DMS79 (cell line): ENCODE measurements at regions not wholly inside any gene's neighbourhood (a gene's known extent, or its start where the extent isn't known, plus 50 kb on each side); places are given as distances from the start of the nearest gene placed in this dataset.
"Not testable (repeated sequence)": the region's sequence is repeated elsewhere in the genome, so short reads cannot be mapped to it uniquely, and the experiment has no call there.

Experiments
- DNase-seq: peaks from one replicate; lab custom pipeline; 2025; lab: John Stamatoyannopoulos, UW

DNA sequence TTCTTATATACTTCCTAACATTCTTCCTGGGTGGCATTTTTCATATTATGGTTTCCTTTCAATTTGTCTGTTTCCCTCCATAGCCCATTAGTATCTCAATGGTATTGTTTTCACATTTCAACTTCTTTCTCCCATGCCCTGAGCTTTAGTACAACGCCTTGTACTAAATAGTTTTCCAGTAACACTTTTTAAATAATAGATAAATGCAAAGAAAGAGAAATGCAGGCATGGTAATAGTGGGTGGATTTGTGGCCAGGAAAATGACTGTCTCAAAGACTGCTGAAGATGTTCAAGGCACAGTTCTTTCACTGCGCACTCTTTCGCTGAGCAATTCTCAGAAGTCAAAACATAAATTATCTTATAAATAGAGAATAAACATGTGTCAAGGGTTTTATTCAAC, 145.1 kb downstream of the LCA5 start:
- no peak for DNase-seq

DNA sequence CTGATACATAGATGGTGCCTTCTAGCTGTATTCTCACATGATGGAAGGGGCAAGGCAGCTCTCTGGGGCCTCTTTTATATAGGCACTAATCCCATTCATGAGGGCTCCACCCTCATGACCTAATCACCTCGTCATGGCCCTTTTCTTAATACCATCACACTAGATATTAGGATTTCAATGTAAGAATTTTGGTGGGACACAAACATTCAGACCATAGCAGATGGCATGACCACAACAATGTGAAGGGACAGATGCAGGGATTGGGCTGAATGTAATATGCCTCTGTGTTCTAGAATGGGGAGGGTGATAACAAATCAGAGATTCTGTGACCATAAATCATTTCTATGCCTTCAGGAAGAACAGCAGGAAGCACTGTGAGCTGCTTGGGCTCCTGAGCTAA, 145.8 kb downstream of the LCA5 start:
- no peak for DNase-seq

DNA sequence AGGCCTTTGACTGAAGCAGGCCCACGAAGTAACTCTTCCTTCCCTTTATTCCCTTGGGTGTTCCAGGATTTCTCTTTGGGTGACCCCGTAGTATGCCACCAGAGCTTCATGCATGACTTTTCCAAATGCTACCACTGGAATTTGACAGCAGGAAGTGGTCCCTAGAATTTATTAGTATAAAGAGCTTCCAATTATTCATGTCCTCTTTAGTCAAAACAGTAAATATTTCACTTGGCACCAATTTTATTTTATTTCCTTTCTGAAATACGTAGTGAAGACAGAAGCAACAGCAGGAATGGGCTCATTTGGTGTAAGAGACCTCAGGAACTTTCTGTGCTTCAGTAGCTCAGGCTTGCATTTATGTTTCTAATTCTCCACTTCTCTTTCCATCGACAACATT, 151.3 kb downstream of the LCA5 start:
- no peak for DNase-seq

DNA sequence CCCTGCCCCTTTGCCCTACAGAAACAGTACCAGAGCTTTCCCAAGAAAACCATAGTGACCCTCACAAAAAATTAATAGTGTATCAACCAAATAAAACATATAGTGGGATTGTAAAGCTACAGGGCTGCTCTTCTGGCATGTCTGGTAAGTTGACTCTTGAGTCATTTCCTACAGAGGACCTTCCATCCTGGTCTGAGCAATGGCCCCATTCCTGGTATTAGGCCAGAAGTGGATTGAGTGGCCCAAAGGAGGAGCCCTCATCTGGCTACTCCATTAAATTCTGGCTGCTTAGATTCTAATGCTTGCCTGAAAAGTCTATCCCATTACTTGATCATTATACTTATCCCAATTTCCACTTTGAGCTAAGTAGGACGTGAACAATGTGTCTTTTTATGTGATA, 150.9 kb upstream of the HMGN3 start:
- DNase-seq: no peak

DNA sequence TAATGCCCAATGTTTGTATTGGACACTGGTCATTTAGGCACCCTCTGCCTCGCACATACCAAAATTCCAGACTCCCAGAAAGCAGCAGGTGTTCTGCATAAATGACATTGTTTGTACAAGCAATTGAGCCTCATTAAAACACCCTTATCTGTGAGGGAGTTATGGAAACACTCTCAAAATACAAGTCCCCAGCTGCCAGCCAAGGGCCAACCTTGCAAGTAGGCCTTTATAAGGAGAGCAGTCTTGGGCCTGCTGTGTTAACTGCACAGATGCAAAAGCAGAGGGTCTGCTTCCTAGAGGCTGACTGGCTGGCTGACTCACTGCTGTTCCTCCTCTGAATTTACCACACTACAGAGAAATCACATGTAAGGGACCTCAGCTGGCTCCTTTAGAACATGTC, 150.4 kb upstream of the HMGN3 start:
- peak; percentile 87 for DNase-seq

DNA sequence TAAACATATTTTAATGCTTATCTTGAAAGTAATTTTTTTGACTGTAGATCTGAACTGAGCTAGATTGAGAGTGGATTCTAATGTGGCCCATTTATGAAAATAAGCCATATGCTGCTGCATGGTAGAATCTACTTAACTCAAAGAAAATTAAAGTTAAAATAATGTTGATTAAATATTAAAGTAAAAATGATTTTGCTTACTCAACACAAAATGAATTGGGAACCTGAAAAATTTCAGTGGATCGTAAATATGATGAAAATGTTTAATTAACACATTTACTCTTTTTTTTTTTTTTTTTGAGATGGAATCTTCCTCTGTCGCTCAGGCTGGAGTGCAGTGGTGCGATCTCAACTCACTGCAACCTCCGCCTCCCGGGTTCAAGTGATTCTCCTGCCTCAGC, 144.5 kb upstream of the HMGN3 start:
- no peak for DNase-seq

DNA sequence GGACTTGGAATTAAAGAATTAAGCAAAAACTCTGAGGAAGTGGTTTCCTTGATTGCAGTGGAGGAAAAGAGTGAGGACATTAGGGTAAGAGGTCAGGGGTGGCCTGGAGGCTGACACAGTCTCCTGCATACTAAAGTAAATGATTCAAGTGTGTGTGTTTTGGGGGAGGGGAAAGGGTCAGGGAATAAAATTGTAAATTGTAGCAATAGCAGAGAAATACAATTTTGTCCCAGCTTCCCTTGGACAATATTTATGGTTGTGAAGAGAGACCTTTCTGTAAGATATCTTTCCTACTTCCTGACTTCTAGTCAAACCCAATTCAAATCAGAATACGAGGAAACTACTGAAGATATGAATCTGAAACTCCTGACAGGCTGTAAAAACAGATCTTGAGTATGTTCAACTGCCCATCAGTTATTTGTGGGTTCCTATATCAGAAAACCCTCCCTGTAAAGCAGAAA, 143.4 kb upstream of the HMGN3 start:
- no peak for DNase-seq

DNA sequence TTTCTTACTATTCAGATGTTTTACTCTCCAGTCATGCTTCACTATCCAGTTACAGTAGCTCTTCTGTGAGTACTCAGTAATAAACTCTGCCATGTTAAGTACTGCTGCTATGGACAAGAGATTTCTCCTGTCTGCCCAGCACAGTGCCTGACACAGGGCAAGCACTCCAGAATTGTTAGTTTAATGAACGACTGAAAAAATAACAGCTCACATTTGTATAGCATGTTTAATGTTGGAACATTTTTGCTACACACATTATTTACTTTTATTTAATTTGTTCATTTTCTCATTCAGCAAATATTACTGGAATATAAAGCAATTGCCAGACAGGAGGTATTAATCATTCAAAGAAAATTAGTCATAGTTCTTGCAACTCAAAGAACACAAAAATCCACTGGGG, 142.6 kb upstream of the HMGN3 start:
- DNase-seq: no peak

DNA sequence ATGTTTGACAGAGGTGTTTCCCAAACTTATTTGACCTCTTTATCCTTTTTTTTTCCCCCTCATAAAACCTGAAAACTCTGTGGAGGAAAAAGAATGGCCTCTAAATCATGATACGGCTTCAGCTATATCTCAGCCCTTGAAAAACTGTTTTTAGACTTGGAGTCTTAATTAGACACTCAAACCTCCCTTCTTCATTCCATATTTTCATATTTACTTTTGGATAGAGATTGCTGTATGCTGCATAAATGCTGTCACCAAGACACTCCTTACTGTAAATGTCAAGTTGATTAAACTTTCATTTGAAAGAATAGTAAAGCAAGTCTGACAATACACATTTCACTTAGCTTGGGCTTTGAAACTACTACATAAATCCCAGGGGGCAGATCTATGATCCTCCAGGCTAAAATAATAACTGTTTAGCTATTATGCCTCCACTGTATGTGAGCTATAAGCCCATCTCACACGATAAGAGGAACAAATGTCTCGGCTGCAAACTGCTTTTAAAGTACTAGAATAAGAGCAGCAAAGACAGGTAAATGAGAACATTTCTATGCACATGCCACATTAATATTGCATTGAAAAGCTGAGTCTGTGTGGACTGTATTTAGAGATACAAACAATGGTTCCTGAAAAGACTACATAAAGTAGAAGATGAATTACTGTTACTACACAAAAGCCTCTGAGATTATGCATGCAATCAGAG, 141.3 kb upstream of the HMGN3 start:
- no peak for DNase-seq

DNA sequence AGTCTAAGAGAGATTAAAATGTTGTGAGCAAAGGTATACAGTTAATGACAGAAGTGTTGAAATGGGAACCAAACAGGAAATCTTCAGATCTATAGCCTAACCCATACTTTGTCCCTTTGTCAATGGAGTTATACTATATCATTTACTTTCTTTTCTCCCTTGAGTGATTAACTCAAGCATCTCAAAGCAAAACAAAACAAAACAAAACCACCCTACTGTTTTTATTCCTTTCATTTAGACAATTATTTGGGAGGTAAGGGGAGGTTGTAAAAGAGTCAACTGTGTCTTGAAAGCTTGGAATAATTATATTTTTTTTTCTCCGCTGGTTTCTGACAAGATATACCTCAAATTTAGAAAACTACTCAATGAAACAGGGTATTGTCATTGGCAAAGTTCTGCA, 139.8 kb upstream of the HMGN3 start:
- DNase-seq: no peak

DNA sequence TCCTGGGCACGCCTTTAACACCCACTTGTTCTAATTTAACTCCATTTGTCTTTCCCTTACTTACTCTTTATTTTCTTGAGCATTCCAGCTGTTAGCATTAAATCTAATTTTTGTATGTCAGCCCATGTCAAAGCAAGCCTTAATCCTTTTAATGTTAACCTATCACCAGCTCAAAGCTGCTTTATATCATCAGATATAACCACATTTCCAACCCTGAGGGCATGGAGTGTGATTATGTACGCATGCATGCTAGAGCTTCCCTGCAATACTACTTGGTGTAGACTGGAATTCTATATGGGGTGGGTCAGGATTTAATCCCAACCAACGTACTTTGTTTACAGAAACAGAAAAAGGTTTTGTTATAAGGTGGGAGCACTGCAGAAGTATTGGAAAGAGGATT, 139.4 kb upstream of the HMGN3 start:
- DNase-seq: no peak

DNA sequence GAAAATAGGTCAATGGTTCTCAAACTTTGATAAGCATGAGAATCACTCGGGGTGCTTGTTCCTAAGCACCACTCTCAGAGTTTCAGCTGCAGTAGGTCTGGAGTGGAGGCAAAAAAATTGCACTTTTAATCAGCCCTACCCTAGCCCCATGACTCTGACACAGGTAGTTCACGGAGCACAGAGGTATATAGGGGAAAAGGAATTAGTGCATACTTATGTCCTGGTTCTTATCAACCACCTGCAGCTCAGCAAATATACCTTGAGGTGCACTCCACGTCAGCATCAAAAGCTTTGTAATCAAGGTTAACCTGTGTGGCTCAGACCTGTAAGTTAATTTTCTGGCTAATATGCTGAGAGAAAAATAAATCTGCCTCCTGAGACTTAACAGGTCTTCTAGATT, 138.8 kb upstream of the HMGN3 start:
- DNase-seq: no peak

DNA sequence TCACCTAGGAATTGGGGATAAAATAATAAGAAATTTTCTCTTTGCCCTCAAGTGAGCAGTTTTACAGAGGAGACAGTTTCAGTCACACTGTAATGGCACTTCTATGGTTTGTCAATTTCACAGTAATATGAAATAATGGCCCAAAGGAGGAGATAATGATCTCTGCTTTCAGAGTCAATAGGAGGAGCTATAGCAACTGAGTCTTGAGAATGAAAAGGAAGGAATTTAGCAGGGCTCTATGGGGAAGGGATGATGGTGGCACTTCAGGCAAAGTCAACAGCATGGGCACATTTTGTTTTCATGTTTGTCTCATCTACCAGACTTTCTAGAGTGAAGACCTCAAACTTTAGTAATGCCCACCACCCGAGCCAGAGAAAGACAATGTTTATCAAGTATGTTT, 138.3 kb upstream of the HMGN3 start:
- DNase-seq: no peak

DNA sequence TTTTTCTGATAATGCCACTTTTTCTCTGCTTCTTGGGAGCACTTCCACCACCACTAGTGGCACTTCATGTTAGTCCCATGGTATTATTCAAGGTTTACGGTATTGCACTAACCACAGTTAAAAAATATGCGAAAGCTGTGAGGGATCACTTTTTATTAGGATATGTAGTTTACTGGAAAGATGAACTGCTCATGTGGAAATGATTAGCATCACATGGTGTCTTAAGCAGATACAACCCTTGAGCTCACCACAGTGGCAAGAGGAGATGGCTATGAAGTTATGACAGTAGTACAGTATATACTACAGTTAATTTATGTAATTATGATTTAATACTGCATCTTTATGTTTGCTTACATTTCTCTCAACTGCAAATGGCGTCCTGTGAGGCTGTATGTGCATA, 134.5 kb upstream of the HMGN3 start:
- DNase-seq: no peak

DNA sequence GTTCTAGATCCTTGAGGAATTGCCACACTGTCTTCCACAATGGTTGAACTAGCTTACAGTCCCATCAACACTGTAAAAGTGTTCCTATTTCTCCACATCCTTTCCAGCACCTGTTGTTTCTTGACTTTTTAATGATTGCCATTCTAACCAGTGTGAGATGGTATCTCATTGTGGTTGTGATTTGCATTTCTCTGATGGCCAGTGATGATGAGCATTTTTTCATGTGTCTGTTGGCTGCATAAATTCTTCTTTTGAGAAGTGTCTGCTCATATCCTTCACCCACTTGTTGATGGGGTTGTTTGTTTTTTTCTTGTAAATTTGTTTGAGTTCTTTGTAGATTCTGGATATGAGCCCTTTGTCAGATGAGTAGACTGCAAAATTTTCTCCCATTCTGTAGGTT, 129.0 kb upstream of the HMGN3 start:
- not testable (repeated sequence) for DNase-seq

DNA sequence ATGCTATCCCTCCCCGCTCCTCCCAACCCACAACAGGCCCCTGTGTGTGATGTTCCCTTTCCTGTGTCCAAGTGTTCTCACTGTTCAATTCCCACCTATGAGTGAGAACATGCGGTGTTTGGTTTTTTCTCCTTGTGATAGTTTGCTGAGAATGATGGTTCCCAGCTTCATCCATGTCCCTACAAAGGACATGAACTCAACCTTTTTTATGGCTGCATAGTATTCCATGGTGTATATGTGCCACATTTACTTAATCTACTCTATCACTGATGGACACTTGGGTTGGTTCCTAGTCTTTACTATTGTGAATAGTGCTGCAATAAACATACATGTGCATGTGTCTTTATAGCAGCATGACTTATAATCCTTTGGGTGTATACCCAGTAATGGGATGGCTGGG, 126.6 kb upstream of the HMGN3 start:
- DNase-seq: not testable (repeated sequence)

DNA sequence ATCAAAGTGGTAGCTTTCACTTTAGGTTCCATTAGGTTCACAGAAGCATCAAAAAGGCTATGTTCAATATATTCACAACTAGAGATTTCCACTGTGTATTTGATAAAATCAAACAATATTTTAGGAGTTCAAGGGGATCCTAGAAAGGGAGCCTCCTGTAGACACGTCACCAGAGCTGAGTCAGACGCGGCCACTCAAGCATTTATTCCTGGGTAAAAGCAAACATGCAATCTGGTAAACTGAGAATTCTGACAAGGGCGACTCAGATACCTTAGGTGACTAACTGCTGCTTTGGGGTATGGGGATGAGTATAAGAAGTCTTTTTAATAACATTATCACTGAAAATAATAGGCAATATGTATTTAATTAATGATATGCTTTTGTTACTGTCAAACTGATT, 118.7 kb upstream of the HMGN3 start:
- no peak for DNase-seq

DNA sequence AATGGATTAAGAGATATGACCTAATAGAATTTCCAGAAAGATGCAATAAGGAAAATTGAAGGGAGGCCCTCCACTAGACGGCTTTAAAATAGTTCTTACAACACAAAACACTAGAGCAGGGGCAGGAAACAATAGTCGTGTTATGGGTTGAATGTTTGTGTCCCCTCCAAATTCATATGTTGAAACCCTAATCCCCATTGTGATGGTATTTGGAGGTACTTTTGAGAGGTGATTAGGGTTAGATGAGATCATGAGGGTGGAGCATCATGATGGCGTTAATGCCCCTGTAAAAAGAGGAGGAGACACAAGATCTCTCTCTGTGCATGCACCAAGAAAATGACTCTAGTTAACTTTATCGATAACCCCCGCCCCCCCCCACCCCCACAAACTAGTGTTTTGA, 104.0 kb upstream of the HMGN3 start:
- no peak for DNase-seq

DNA sequence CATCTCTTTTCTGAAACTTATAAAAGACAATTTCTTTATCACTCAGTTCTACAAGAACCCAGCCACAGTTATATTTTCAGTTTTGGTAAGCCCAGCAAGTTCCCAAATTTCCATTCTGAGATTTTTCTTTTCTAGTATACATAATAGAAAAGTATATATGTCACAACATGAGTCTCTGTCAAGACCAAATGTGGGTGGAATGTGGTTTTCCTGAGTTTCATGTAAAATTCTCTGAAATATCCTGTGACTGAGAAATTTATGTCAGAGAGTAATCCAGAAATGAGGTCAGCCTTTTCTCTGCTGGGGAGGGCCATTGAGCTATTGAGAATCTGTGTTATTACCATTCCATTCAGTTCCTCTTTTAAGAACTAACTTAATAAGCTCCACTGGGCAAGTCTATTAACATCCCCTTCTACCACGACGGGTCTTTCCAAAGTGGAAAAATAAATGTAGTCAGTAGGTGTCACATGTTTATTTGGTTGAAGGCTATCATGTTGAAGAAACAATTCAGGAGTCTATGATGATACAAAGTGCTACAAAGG, 100.7 kb upstream of the HMGN3 start:
- DNase-seq: no peak

DNA sequence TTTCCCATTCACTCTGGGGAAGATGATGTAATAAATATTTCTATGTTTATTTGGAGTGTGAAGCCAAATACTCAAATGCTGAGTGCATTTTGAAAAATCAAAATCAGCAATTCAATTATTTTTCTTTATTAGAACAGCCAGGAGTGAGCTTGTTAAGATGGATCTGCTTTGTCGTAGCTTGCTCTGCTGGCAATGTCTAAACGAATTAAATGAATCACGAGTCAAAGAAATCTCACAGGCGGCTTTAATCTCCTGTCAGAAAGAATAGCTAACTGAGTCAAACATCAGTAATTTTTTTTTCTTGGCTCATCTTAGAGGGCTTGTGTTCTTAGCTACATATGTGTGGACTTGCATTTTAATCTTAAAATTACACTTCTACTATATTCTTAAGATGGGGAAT, 100.2 kb upstream of the HMGN3 start:
- no peak for DNase-seq

DNA sequence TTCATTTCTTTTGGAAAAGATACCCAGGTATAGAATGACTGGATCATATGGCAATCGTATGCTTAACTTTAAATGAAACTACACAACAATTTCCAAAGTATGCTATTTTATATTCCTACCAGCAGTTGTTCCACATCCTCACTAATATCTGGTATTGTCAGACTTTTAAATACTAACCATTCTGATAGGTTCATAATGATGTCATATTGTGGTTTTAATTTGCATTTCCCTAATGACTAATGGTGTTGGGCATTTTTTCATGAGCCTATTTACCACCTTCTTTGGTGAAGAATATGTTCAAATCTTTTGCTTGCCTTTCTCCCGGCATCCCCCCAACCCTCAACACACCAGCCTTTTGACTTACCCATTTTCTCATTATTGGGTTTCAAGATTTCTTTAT, 96.2 kb upstream of the HMGN3 start:
- DNase-seq: no peak

DNA sequence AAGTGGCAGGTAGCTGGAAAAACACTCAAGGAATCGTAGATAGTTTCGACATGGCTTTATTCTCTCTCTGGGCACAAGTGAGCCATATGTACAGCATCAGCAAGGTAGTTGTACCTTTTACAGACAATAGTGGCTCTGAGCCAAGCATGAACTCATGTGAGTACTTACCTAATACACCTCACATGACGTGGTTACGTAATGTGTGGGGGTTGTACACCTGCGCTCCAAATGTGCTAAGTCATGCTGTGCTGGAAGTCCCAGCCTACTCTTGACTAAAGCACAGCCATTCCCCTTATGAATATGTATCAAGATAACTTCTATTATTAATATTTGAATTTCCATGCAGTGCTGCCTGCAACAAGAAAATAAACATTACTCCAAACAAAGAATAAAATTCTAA, 78.8 kb upstream of the HMGN3 start:
- no peak for DNase-seq

DNA sequence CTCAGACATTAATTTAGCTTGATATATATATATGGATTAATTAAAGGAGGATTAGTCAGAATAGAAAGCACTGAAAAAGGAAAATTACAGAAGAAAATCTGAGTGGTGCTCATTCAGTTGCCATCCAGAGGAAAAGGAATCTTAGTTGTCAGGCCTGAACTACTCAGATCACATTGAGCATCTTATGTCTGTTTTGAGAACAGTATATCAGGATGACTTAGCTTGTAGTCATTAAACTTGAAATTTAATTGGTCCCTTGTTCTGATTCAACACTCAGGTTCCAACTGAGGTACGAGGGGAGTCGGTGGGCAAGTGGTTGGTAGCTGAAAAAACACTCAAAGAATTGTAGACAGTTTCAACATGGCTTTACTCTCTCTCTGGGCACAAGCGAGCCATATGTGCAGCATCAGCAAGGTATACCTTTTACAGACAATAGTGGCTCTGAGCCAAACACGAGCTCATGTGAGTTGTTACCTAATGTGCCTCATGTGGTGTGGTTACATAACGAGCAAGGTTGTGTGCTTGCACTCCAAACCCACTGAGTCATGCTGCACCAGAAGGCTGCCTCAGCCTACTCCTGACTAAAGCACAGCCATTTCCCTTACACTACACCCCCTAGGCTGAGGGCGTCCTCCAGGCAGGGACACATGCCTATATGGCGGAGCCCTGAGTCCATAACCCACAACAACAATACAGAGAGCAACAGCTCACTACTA, 73.0 kb upstream of the HMGN3 start:
- DNase-seq: no peak

DNA sequence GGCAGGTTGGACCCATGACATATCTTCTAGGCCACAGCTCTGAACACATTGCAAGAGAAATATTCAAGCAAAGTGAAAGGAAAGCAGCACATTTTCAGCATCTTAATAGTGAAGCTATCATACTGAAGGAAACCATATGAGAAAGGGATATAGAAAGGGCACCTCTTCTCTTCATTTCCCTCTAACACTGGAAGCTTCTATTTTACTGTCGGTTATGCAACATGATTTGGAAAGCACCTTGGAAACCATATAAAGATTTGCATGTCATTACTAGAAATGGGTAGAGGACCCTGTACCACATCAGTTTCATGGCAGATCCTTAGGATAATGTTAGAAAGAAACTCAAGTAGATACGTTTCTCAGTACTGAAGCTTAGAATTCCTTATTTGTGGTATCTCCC, 70.5 kb upstream of the HMGN3 start:
- DNase-seq: no peak
